MV-4-11 (cell line): ENCODE measurements at regions not wholly inside any gene's neighbourhood (a gene's known extent, or its start where the extent isn't known, plus 50 kb on each side); places are given as distances from the start of the nearest gene placed in this dataset.

ENCODE experiments used
- DNase-seq: peaks from one replicate; lab custom pipeline; 2025; lab: John Stamatoyannopoulos, UW

DNA sequence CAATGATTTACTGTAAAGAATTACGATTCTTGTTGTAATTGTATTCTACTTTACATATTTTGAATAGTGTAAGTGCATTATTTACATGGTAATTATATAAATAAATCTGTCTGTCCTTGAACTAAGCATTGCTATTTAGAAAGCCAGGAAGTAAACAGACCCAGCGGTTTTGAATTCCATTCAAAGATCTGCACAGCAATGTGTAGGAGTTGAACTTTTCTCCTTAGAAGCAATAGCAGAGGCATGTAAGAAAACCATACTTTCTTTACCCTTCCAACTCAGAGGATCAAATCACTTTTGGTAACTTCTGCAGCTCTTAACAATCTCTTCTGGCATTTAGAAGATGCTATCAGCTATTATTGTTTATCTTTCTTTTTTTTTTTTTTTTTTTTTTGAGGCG is 109.2 kb upstream of the VRK2 start:
- no peak for DNase-seq

GRCh38 chr2:57941816-57942215 is 104.8 kb upstream of the VRK2 start:
- no peak for DNase-seq

DNA sequence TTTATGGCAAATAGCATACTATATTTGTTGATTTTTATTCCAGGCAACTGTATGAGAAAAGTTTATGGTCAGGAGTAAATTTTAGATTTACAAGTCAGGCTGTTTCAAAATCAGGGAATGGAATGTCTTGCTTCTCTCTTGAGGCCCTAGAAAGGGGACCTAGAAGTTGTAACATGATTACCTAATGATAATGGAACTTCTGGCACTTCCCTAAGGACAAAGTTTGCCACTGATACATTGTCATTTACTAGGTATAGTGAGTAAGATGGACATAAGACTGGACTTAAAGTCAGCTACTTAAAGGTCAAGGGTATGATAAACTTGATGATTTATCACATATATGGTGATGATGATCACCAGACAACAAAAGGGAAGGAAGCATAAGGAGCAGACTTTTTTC is 103.3 kb upstream of the VRK2 start:
- no peak for DNase-seq

DNA sequence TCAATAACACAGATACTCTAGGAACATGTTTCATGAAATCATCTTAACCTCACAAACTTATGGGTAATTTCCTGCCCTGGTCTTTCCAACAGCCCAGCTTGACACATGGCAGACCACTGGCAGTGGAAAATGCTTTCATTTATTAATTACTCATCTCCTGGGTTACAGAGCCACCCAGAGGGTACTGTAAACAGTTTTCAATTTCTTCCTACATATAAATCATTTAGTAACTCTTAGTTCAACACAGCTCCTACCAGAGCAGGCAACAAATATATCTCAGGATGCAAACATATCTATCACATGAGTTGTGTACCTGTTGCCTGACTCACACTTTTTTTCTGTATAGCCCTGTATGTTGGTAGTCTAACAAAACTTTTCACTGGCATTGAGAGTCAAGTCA is 99.2 kb upstream of the VRK2 start:
- DNase-seq = no peak

- peak; percentile 30 for DNase-seq
Observed at GRCh38 chr2:57954020-57954419, 92.6 kb upstream of the VRK2 start.

DNA sequence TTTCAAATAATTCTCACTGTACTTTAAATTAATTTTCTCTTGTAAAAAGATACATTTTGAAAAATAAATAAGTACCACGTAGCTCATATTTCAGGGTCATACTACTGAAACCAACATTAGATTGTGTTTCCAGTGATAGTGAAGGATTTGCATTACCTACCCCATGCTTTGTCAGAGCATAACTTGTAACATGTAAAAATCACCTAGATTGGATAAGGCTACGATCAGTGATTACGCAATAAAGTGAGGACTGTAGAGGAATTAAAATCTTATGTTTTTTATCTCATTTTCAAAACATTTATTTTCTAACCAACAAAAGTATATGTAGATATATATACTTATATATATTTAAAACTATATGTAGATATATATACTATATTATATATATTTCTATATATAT is 89.4 kb upstream of the VRK2 start:
- no peak for DNase-seq

GRCh38 chr2:57959390-57959789 is 87.2 kb upstream of the VRK2 start:
- no peak for DNase-seq

- peak; percentile 37 for DNase-seq
Observed at GRCh38 chr2:57962861-57963260, 83.7 kb upstream of the VRK2 start.

DNA sequence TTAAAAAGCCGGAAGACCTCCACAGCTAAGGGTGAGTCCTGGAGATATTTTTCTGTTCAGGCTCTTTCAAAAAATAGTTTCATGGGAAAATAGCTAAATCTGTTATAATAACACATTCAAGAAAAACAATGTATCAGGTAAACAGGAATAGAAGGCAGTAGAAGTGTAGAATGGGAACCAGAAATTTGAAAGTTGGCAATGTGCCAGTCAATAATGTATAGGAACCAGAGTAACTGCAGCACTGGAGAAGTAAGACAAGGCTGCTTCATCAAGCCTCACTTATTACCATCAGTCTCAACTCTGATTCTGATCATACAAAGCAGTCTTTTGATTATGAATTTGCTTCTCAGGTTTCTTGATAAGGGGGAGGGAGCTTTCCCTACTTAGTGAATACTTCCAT is 81.4 kb upstream of the VRK2 start:
- no peak for DNase-seq

DNA sequence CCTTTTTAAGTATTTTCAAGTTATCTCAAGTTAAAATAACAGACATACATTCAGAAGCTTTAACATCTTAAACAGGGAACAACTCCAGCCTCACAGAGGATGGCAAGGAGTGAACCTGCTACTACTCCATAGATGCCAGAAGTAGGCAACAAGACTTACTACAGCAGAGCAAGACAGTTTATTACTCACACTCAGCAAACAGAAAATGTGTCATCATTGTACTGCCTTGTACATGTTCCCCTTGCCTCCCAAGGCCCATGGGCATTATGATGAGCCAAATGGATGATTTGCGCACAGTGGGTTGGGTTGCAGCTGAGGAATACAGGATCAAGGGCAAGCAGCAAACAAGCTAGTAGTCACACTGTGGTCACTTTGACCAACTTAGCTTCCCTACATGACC is 80.6 kb upstream of the VRK2 start:
- no peak for DNase-seq

GRCh38 chr2:57973621-57974186 is 72.9 kb upstream of the VRK2 start:
- DNase-seq = peak; percentile 5

GRCh38 chr2:57979158-57979557 is 67.4 kb upstream of the VRK2 start:
- no peak for DNase-seq

- no peak for DNase-seq
Observed at GRCh38 chr2:57981083-57981768, 65.4 kb upstream of the VRK2 start.

- no peak for DNase-seq
Observed at GRCh38 chr2:57987835-57988573, 58.6 kb upstream of the VRK2 start.

DNA sequence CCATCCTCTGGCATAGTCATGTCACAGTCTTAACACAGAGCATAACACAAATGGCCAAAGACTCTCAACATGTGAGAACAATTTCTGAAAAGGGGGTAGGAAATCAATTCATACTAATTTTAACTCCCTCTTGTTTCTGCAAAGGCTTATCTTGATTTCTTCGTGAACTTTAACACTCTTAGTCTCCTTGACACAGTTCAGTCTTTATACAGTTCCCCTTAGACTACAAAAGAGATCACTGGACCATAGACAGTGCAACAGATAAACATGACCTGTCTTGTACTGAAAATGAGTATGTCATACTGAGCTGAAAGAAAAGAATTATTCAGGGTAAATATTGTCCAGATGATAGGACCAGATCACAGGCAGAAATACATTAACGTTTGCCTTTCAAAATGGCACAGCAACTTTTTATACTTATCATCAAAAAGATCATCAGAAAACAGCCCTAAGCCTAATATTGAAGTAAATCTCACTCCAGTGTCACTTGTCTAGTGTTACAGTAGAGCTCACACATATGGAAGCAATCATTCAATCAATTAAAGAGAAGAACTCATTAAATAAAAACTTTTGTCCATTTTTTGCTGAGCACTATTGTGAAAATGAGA is 56.4 kb upstream of the VRK2 start:
- DNase-seq = no peak
